ENCODE measurements at regions not wholly inside any gene's neighbourhood (a gene's known extent, or its start where the extent isn't known, plus 50 kb on each side); places are given as distances from the start of the nearest gene placed in this dataset.
"Not testable (repeated sequence)": the region's sequence is repeated elsewhere in the genome, so short reads cannot be mapped to it uniquely, and the experiment has no call there.

DNA sequence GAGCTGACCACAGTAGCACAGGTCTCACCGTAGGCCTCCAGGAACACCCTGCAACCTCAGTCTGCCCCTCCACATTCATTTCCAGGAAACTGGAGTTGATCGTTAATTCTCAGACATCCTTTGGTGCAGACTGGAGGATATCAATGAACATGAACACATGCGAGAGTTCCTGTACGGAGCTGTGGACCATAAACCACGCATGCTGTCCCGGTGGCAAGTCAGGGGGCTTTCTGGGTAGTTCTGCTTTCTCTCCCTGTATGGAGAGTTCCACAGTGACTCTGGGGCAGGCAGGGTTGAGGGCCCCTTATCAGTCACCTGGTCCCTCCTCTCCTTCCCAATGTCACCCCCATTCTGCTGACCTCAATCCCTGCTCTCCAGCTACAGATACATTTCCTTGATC, 55.5 kb upstream of the URI1 start:
- no peaks in the 10 kb centered on the region for H4K20me1 ChIP-seq (ENCODE audit: low read depth, low read length)
- no peaks in the 10 kb centered on the region for H3K9me3 ChIP-seq (ENCODE audit: insufficient read depth, low read length)
- no peak overlapping the region for H3K4me2 ChIP-seq (ENCODE audit: low read depth, low read length, poor library complexity, severe bottlenecking)
- H3K27ac ChIP-seq (ENCODE audit: low read depth, low read length) = no peak overlapping the region
- no peaks in the 10 kb centered on the region for H3F3A ChIP-seq (ENCODE audit: insufficient read depth)
- H3K9ac ChIP-seq (ENCODE audit: low read length) = no peak overlapping the region
- H3K9me2 ChIP-seq (replicated peaks; ENCODE audit: insufficient read depth, low read length) = no peaks in the 10 kb centered on the region
- H2AFZ ChIP-seq (ENCODE audit: low read depth, low read length, severe bottlenecking) = no peak overlapping the region
- TF ChIP-seq, protein P1, sequence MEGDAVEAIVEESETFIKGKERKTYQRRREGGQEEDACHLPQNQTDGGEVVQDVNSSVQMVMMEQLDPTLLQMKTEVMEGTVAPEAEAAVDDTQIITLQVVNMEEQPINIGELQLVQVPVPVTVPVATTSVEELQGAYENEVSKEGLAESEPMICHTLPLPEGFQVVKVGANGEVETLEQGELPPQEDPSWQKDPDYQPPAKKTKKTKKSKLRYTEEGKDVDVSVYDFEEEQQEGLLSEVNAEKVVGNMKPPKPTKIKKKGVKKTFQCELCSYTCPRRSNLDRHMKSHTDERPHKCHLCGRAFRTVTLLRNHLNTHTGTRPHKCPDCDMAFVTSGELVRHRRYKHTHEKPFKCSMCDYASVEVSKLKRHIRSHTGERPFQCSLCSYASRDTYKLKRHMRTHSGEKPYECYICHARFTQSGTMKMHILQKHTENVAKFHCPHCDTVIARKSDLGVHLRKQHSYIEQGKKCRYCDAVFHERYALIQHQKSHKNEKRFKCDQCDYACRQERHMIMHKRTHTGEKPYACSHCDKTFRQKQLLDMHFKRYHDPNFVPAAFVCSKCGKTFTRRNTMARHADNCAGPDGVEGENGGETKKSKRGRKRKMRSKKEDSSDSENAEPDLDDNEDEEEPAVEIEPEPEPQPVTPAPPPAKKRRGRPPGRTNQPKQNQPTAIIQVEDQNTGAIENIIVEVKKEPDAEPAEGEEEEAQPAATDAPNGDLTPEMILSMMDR (IDR thresholded peaks at IDR 0.05; ENCODE audit: insufficient read depth, low read length, poor library complexity, severe bottlenecking) = no peak
- TF ChIP-seq EZH2phosphoT487 (conservative IDR thresholded peaks at IDR 0.05; ENCODE audit: low read length) = no peak
- no peak overlapping the region for H3K4me3 ChIP-seq (ENCODE audit: insufficient read depth, low read length, poor library complexity, severe bottlenecking)
- no peaks in the 10 kb centered on the region for H3K27me3 ChIP-seq (ENCODE audit: low read length)
- H3K79me2 ChIP-seq (ENCODE audit: insufficient read depth, low read length) = no peaks in the 10 kb centered on the region
- H3K36me3 ChIP-seq (ENCODE audit: low read length) = no peaks in the 10 kb centered on the region

GRCh38 chr19:29887442-29887855, 54.6 kb upstream of the URI1 start:
- Histone ChIP-seq H3K36me3 (ENCODE audit: low read length) (no peaks in the 10 kb centered on the region), H3F3A (ENCODE audit: insufficient read depth) (no peaks in the 10 kb centered on the region), H3K4me3 (ENCODE audit: insufficient read depth, low read length, poor library complexity, severe bottlenecking) (no peak overlapping the region), H3K27me3 (ENCODE audit: low read length) (no peaks in the 10 kb centered on the region), H4K20me1 (ENCODE audit: low read depth, low read length) (no peaks in the 10 kb centered on the region), H3K27ac (ENCODE audit: low read depth, low read length) (no peak overlapping the region), H3K9me2 (replicated peaks; ENCODE audit: insufficient read depth, low read length) (no peaks in the 10 kb centered on the region), H3K4me2 (ENCODE audit: low read depth, low read length, poor library complexity, severe bottlenecking) (no peak overlapping the region), H3K9ac (ENCODE audit: low read length) (no peak overlapping the region), H2AFZ (ENCODE audit: low read depth, low read length, severe bottlenecking) (no peak overlapping the region), H3K9me3 (ENCODE audit: insufficient read depth, low read length) (no peaks in the 10 kb centered on the region), H3K79me2 (ENCODE audit: insufficient read depth, low read length) (no peaks in the 10 kb centered on the region)
- TF ChIP-seq, protein P1 (IDR thresholded peaks at IDR 0.05; ENCODE audit: insufficient read depth, low read length, poor library complexity, severe bottlenecking) = no peak
- no peak for TF ChIP-seq EZH2phosphoT487 (conservative IDR thresholded peaks at IDR 0.05; ENCODE audit: low read length)

- not testable (repeated sequence) for H3K36me3 ChIP-seq (ENCODE audit: low read length); H4K20me1 ChIP-seq (ENCODE audit: low read depth, low read length); H2AFZ ChIP-seq (ENCODE audit: low read depth, low read length, severe bottlenecking); H3K79me2 ChIP-seq (ENCODE audit: insufficient read depth, low read length); H3F3A ChIP-seq (ENCODE audit: insufficient read depth); H3K4me3 ChIP-seq (ENCODE audit: insufficient read depth, low read length, poor library complexity, severe bottlenecking); H3K4me2 ChIP-seq (ENCODE audit: low read depth, low read length, poor library complexity, severe bottlenecking); H3K9ac ChIP-seq (ENCODE audit: low read length); H3K9me3 ChIP-seq (ENCODE audit: insufficient read depth, low read length); H3K27ac ChIP-seq (ENCODE audit: low read depth, low read length); H3K9me2 ChIP-seq (replicated peaks; ENCODE audit: insufficient read depth, low read length); H3K27me3 ChIP-seq (ENCODE audit: low read length)
These were observed 54.0 kb upstream of the URI1 start for GRCh38 chr19:29888047-29888446.

DNA sequence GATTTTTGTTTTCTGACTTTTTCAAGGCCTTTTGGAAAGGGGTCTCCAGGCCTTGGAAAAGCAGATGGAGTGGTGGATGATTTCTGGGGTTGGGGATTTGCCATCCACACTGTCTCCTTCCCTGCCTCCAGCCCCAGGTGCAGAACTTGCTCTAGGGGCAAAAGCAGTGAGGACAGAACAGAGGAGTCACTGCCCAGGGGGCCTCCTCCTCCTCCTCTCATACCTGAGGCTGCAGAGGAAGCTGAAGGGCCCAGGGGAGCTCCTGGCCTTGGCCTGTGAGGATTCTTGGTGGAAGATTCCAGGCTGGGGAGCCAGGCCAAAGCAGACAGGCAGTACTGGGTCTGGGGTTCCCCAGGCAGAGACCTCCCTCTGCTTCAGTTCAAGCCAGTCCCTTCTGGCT, 52.3 kb upstream of the URI1 start:
- Histone ChIP-seq H4K20me1 (ENCODE audit: low read depth, low read length) (no peaks in the 10 kb centered on the region), H3K4me2 (ENCODE audit: low read depth, low read length, poor library complexity, severe bottlenecking) (no peak overlapping the region), H3K9ac (ENCODE audit: low read length) (no peak overlapping the region), H3K9me2 (replicated peaks; ENCODE audit: insufficient read depth, low read length) (no peaks in the 10 kb centered on the region), H2AFZ (ENCODE audit: low read depth, low read length, severe bottlenecking) (no peak overlapping the region), H3K9me3 (ENCODE audit: insufficient read depth, low read length) (no peaks in the 10 kb centered on the region), H3K4me3 (ENCODE audit: insufficient read depth, low read length, poor library complexity, severe bottlenecking) (no peak overlapping the region), H3K79me2 (ENCODE audit: insufficient read depth, low read length) (no peaks in the 10 kb centered on the region), H3K27me3 (ENCODE audit: low read length) (no peaks in the 10 kb centered on the region), H3K36me3 (ENCODE audit: low read length) (no peaks in the 10 kb centered on the region), H3K27ac (ENCODE audit: low read depth, low read length) (no peak overlapping the region), H3F3A (ENCODE audit: insufficient read depth) (no peaks in the 10 kb centered on the region)
- TF ChIP-seq, protein P1 (IDR thresholded peaks at IDR 0.05; ENCODE audit: insufficient read depth, low read length, poor library complexity, severe bottlenecking) = no peak
- TF ChIP-seq EZH2phosphoT487 (conservative IDR thresholded peaks at IDR 0.05; ENCODE audit: low read length) = no peak
